HCT116 (cell line): ENCODE measurements at regions not wholly inside any gene's neighbourhood (a gene's known extent, or its start where the extent isn't known, plus 50 kb on each side); places are given as distances from the start of the nearest gene placed in this dataset.

Experiments
- ATAC-seq: fragments of 200-7000 bp; cut with Tn5 transposase; 2 replicates; pipeline ENCODE4 v1.9.1; 2020; ENCODE audit warnings: mild to moderate bottlenecking, moderate library complexity
- BruUV-seq: library from RNA; stranded (reverse); fragments of 400-500 nt; replicated peaks from 2 replicates; lab custom pipeline; 2021; lab: Mats Ljungman, UMichigan
- CTCF ChIA-PET: fragments of 300-600 bp; sonication (Branson Sonifier 250); formaldehyde crosslinking; loops from one replicate; lab custom pipeline; 2021; ENCODE audit warnings: antibody characterized with exemption; lab: Charles Lee
- POLR2A ChIA-PET: fragments of 300-600, 350-600 bp; sonication (Branson Sonifier 250); formaldehyde crosslinking; loops from one replicate; lab custom pipeline; 2021; ENCODE audit warnings: antibody characterized with exemption; lab: Charles Lee
- RAD21 ChIA-PET, 2 experiments: fragments of 300-600 bp; sonication (Branson Sonifier 250); formaldehyde crosslinking; loops; one replicate each; lab custom pipeline; 2023; ENCODE audit warnings: low total read pairs in 2 of 2; ENCODE audit not compliant: uncharacterized antibody in 2 of 2, unreplicated experiment in 2 of 2, low non-redundant PET in 1 of 2; lab: Charles Lee
- DNase-seq: peaks from one replicate; pipeline ENCODE4 v3.0.0-alpha.2; 2010; ENCODE audit warnings: low read depth, low spot score
- H2AFZ ChIP-seq: fragments of 200-600 bp; shearing (Covaris generic), sonication (generic); 2 replicates; pipeline ENCODE4 v1.6.1; 2017; ENCODE audit warnings: low read depth, mixed run types, mixed read lengths, antibody characterized with exemption, low read length; ENCODE audit not compliant: poor library complexity, severe bottlenecking
- H3K27ac ChIP-seq: 2 replicates; pipeline ENCODE4 v1.5.1; 2012; ENCODE audit warnings: low read depth, low read length
- H3K27me3 ChIP-seq: fragments of 200-600 bp; sonication (generic); 2 replicates; pipeline ENCODE4 v1.6.1; 2016; ENCODE audit warnings: mixed run types, low read length, mixed read lengths; ENCODE audit not compliant: insufficient read depth
- H3K36me3 ChIP-seq, 2 experiments: fragments of 200-500 bp in 1 of 2; fragments of 200-600 bp in 1 of 2; sonication (Bioruptor generic) in 1 of 2; sonication (generic) in 1 of 2; 2 replicates each; pipeline versions ENCODE4 v1.5.1 to v1.6.1; 2014 to 2016; ENCODE audit warnings: low read length in 2 of 2, inconsistent platforms in 1 of 2, mixed read lengths in 1 of 2, mixed run types in 1 of 2; ENCODE audit not compliant: insufficient read depth in 2 of 2, control insufficient read depth in 1 of 2
- H3K4me1 ChIP-seq, 2 experiments: fragments of 200-600 bp in 1 of 2; sonication (generic) in 1 of 2; 2 replicates each; pipeline versions ENCODE4 v1.5.1 to v1.6.1; 2012 to 2017; ENCODE audit warnings: low read length in 2 of 2, inconsistent platforms in 1 of 2, mild to moderate bottlenecking in 1 of 2, mixed read lengths in 1 of 2, mixed run types in 1 of 2, moderate library complexity in 1 of 2; ENCODE audit not compliant: insufficient read depth in 2 of 2, control insufficient read depth in 1 of 2
- H3K4me2 ChIP-seq: fragments of 200-600 bp; sonication (generic); 2 replicates; pipeline ENCODE4 v1.6.1; 2017; ENCODE audit warnings: mixed run types, low read length, mixed read lengths
- H3K4me3 ChIP-seq, 2 experiments: fragments of 200-600 bp in 1 of 2; sonication (generic) in 1 of 2; replicated peaks in 1 of 2; 2 replicates each; pipeline ENCODE4 v1.5.1; 2011 to 2016; ENCODE audit warnings: low read length in 2 of 2, control low read depth in 1 of 2, low read depth in 1 of 2, mild to moderate bottlenecking in 1 of 2, mixed read lengths in 1 of 2, mixed run types in 1 of 2
- H3K79me2 ChIP-seq: fragments of 200-600 bp; sonication (generic); 2 replicates; pipeline ENCODE4 v1.6.1; 2017; ENCODE audit warnings: mild to moderate bottlenecking, mixed run types, low read length, moderate library complexity, mixed read lengths; ENCODE audit not compliant: insufficient read depth
- H3K9ac ChIP-seq: fragments of 200-600 bp; sonication (generic); 2 replicates; pipeline ENCODE4 v1.6.1; 2016; ENCODE audit warnings: low read length, mixed read lengths
- H3K9me2 ChIP-seq: fragments of 200-600 bp; sonication (generic), shearing (Covaris generic); 2 replicates; pipeline ENCODE4 v1.6.1; 2017; ENCODE audit warnings: mixed run types, mild to moderate bottlenecking, moderate library complexity; ENCODE audit not compliant: insufficient read depth
- H3K9me3 ChIP-seq, 2 experiments: fragments of 200-500 bp in 1 of 2; fragments of 200-600 bp in 1 of 2; sonication (Bioruptor generic) in 1 of 2; sonication (generic) in 1 of 2; 2 replicates each; pipeline ENCODE4 v1.6.1; 2014 to 2017; ENCODE audit warnings: low read length in 2 of 2, mixed read lengths in 2 of 2, inconsistent platforms in 1 of 2, low read depth in 1 of 2, mild to moderate bottlenecking in 1 of 2, mixed run types in 1 of 2, moderate library complexity in 1 of 2; ENCODE audit not compliant: control insufficient read depth in 1 of 2, insufficient read depth in 1 of 2
- H4K20me1 ChIP-seq: fragments of 200-600 bp; sonication (generic), shearing (Covaris generic); 2 replicates; pipeline ENCODE4 v1.6.1; 2017; ENCODE audit warnings: mixed run types, mild to moderate bottlenecking, moderate library complexity; ENCODE audit not compliant: insufficient read depth
- ATF3 ChIP-seq: IDR thresholded peaks from 2 replicates; pipeline ENCODE4 v1.6.1; 2012
- CBX3 ChIP-seq: IDR thresholded peaks from 2 replicates; pipeline ENCODE4 v1.6.1; 2012; ENCODE audit warnings: low read depth
- CEBPB ChIP-seq: IDR thresholded peaks from 2 replicates; pipeline ENCODE4 v1.6.1; 2012; ENCODE audit warnings: low read depth
- EGR1 ChIP-seq: IDR thresholded peaks from 2 replicates; pipeline ENCODE4 v1.6.1; 2012; ENCODE audit warnings: low read depth
- ELF1 ChIP-seq: IDR thresholded peaks from 2 replicates; pipeline ENCODE4 v1.6.1; 2012; ENCODE audit warnings: low read depth, borderline replicate concordance
- FOSL1 ChIP-seq: IDR thresholded peaks from 2 replicates; pipeline ENCODE4 v1.6.1; 2012; ENCODE audit warnings: low read depth
- JUND ChIP-seq: IDR thresholded peaks from 2 replicates; pipeline ENCODE4 v1.6.1; 2012
- MAX ChIP-seq: IDR thresholded peaks from 2 replicates; pipeline ENCODE4 v1.6.1; 2012
- POLR2AphosphoS5 ChIP-seq: IDR thresholded peaks from 2 replicates; pipeline ENCODE4 v1.6.1; 2011; ENCODE audit warnings: mild to moderate bottlenecking, low read depth, low read length, moderate library complexity
- RAD21 ChIP-seq: IDR thresholded peaks from 2 replicates; pipeline ENCODE4 v1.6.1; 2012; ENCODE audit warnings: low read depth, mild to moderate bottlenecking
- SRF ChIP-seq: IDR thresholded peaks from 2 replicates; pipeline ENCODE4 v1.6.1; 2012; ENCODE audit warnings: low read depth
- TCF7L2 ChIP-seq: IDR thresholded peaks from 2 replicates; pipeline ENCODE4 v1.7.0; 2011; ENCODE audit warnings: borderline replicate concordance, inconsistent platforms; ENCODE audit not compliant: insufficient read depth, insufficient read length; ENCODE audit errors: extremely low read depth
- ZFX ChIP-seq: fragments of 450-650 bp; IDR thresholded peaks from 2 replicates; pipeline ENCODE4 v1.6.1; 2017
- ZNF274 ChIP-seq: fragments of 200-500 bp; sonication (Bioruptor generic); IDR thresholded peaks from 2 replicates; pipeline ENCODE4 v1.6.1; 2014; ENCODE audit warnings: mild to moderate bottlenecking, low read depth, low read length, inconsistent platforms
- intact Hi-C: fragments of 100-400 bp; cut with micrococcal nuclease; formaldehyde crosslinking; loops from 2 replicates; pipeline ENCODE4 v1.10.0; 2022
- TF ChIP-seq, protein P1 (sequence below): IDR thresholded peaks from 2 replicates; pipeline ENCODE4 v1.6.1; 2012; ENCODE audit warnings: low read depth
- TF ChIP-seq, protein P2 (sequence below): IDR thresholded peaks from 2 replicates; pipeline ENCODE4 v1.6.1; 2011; ENCODE audit warnings: mild to moderate bottlenecking, low read length, moderate library complexity; ENCODE audit not compliant: insufficient replicate concordance; ENCODE audit errors: extremely low read depth

DNA sequence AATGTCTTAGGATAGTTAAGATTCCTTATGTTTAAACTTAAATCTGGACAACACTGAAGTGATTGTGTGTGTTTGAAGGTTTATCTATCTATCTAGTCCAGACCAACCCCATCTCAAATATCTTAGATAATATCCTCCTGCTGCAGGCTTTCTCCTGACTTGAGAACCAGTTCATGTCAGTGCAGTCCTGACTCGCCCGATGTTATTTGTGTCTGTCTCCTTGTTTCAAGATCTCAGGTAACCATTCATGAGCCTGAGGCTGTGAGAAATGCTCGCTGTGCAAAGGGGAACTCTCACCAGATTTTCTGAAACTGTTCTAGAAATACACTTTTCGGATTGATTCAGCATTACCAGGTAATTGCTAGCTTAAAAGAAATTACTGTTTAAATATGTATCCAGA is 356.2 kb downstream of the SNAPC1 start:
- CTCF ChIA-PET: no interaction called here

More for the DNA sequence above, 356.2 kb downstream of the SNAPC1 start:
- no peaks in the 10 kb centered on the region for H4K20me1 ChIP-seq
- no peaks in the 10 kb centered on the region for H3K9me2 ChIP-seq
- POLR2A ChIA-PET: no interaction called here
- no peaks in the 10 kb centered on the region for H3K9me3 ChIP-seq
- H3K9ac ChIP-seq: no peak overlapping the region
- H3K79me2 ChIP-seq: no peaks in the 10 kb centered on the region
- no peak for DNase-seq
- no peak overlapping the region for H3K4me3 ChIP-seq
- no peak overlapping the region for H2AFZ ChIP-seq
- TF ChIP-seq SRF (no peak), TCF7L2 (no peak), ZNF274 (no peak), CEBPB (no peak), ELF1 (no peak), FOSL1 (no peak), POLR2AphosphoS5 (no peak), JUND (no peak), ATF3 (no peak), ZFX (no peak), CBX3 (no peak), MAX (no peak), RAD21 (no peak), EGR1 (no peak)
- TF ChIP-seq, protein P1, sequence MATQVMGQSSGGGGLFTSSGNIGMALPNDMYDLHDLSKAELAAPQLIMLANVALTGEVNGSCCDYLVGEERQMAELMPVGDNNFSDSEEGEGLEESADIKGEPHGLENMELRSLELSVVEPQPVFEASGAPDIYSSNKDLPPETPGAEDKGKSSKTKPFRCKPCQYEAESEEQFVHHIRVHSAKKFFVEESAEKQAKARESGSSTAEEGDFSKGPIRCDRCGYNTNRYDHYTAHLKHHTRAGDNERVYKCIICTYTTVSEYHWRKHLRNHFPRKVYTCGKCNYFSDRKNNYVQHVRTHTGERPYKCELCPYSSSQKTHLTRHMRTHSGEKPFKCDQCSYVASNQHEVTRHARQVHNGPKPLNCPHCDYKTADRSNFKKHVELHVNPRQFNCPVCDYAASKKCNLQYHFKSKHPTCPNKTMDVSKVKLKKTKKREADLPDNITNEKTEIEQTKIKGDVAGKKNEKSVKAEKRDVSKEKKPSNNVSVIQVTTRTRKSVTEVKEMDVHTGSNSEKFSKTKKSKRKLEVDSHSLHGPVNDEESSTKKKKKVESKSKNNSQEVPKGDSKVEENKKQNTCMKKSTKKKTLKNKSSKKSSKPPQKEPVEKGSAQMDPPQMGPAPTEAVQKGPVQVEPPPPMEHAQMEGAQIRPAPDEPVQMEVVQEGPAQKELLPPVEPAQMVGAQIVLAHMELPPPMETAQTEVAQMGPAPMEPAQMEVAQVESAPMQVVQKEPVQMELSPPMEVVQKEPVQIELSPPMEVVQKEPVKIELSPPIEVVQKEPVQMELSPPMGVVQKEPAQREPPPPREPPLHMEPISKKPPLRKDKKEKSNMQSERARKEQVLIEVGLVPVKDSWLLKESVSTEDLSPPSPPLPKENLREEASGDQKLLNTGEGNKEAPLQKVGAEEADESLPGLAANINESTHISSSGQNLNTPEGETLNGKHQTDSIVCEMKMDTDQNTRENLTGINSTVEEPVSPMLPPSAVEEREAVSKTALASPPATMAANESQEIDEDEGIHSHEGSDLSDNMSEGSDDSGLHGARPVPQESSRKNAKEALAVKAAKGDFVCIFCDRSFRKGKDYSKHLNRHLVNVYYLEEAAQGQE: no peak
- TF ChIP-seq, protein P2, sequence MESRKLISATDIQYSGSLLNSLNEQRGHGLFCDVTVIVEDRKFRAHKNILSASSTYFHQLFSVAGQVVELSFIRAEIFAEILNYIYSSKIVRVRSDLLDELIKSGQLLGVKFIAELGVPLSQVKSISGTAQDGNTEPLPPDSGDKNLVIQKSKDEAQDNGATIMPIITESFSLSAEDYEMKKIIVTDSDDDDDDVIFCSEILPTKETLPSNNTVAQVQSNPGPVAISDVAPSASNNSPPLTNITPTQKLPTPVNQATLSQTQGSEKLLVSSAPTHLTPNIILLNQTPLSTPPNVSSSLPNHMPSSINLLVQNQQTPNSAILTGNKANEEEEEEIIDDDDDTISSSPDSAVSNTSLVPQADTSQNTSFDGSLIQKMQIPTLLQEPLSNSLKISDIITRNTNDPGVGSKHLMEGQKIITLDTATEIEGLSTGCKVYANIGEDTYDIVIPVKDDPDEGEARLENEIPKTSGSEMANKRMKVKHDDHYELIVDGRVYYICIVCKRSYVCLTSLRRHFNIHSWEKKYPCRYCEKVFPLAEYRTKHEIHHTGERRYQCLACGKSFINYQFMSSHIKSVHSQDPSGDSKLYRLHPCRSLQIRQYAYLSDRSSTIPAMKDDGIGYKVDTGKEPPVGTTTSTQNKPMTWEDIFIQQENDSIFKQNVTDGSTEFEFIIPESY: no peak
- TF ChIP-seq, all 23 proteins: peak for 0
- Histone ChIP-seq H3K27me3 (peaks cover 4% of the 10 kb centered on the region; the same call in 1 of the 2 replicates), H3K4me1 (no peaks in the 10 kb centered on the region), H3K36me3 (no peaks in the 10 kb centered on the region), H3K27ac (no peak overlapping the region), H3K4me2 (no peak overlapping the region)
- RAD21 ChIA-PET: no interaction called here
- ATAC-seq: no peak
- BruUV-seq: no TSS peak
- intact Hi-C loops: no loop called here
